Activated CD8-positive, alpha-beta T cell treated with anti-CD3 and anti-CD28 coated beads for 36 hours (primary cell): ENCODE measurements at regions not wholly inside any gene's neighbourhood (a gene's known extent, or its start where the extent isn't known, plus 50 kb on each side); places are given as distances from the start of the nearest gene placed in this dataset.

Experiments used
- ATAC-seq: fragments of 200-7000 bp; cut with Tn5 transposase; one replicate; pipeline ENCODE4 v1.10.0; 2021; ENCODE audit warnings: mild to moderate bottlenecking, moderate library complexity
- CTCF ChIA-PET: fragments of 350-600 bp; sonication (Branson Sonifier 250); formaldehyde crosslinking; loops from one replicate; lab custom pipeline; 2021; ENCODE audit warnings: antibody characterized with exemption; lab: Charles Lee
- POLR2A ChIA-PET: fragments of 350-600 bp; sonication (Branson Sonifier 250); formaldehyde crosslinking; loops from one replicate; lab custom pipeline; 2021; ENCODE audit warnings: antibody characterized with exemption; lab: Charles Lee
- DNase-seq: peaks from one replicate; pipeline ENCODE4 v3.0.0-alpha.2; 2020
- H3K27ac Mint-ChIP-seq: one replicate; pipeline ENCODE4 v1.8.0; 2021; ENCODE audit warnings: mild to moderate bottlenecking, mixed read lengths
- H3K27me3 Mint-ChIP-seq: one replicate; pipeline ENCODE4 v1.8.0; 2021; ENCODE audit warnings: mixed read lengths
- H3K36me3 Mint-ChIP-seq: one replicate; pipeline ENCODE4 v1.8.0; 2021; ENCODE audit warnings: low read depth, mixed read lengths
- H3K4me1 Mint-ChIP-seq: one replicate; pipeline ENCODE4 v1.8.0; 2021; ENCODE audit warnings: low read depth, mixed read lengths
- H3K4me3 Mint-ChIP-seq: one replicate; pipeline ENCODE4 v1.8.0; 2021; ENCODE audit warnings: mild to moderate bottlenecking, moderate library complexity, mixed read lengths
- H3K9me3 Mint-ChIP-seq: one replicate; pipeline ENCODE4 v1.8.0; 2021; ENCODE audit warnings: mixed read lengths
- intact Hi-C: fragments of 100-400 bp; cut with micrococcal nuclease; formaldehyde crosslinking; loops from one replicate; pipeline ENCODE4 v1.10.0; 2022
- TF ChIP-seq, protein P1 (sequence below): fragments of 200-600 bp; IDR thresholded peaks from one replicate; pipeline ENCODE4 v1.8.0; 2022; ENCODE audit warnings: antibody characterized with exemption, mild to moderate bottlenecking

- DNase-seq = no peak
- no peak for ATAC-seq
- no peaks in the 10 kb centered on the region for H3K36me3 Mint-ChIP-seq
- H3K27ac Mint-ChIP-seq = no peak overlapping the region
- H3K9me3 Mint-ChIP-seq = peaks cover 15% of the 10 kb centered on the region
- peaks cover 5% of the 10 kb centered on the region for H3K27me3 Mint-ChIP-seq
- ChIA-PET CTCF (no interaction called here), POLR2A (interaction anchor here (0.7 kb wide), 1 partner anchor 12 kb away, joined by 3 read pairs; no protein-coding TSS in a partner anchor)
- intact Hi-C loops = no loop called here
- H3K4me3 Mint-ChIP-seq = no peak overlapping the region
- TF ChIP-seq, protein P1, sequence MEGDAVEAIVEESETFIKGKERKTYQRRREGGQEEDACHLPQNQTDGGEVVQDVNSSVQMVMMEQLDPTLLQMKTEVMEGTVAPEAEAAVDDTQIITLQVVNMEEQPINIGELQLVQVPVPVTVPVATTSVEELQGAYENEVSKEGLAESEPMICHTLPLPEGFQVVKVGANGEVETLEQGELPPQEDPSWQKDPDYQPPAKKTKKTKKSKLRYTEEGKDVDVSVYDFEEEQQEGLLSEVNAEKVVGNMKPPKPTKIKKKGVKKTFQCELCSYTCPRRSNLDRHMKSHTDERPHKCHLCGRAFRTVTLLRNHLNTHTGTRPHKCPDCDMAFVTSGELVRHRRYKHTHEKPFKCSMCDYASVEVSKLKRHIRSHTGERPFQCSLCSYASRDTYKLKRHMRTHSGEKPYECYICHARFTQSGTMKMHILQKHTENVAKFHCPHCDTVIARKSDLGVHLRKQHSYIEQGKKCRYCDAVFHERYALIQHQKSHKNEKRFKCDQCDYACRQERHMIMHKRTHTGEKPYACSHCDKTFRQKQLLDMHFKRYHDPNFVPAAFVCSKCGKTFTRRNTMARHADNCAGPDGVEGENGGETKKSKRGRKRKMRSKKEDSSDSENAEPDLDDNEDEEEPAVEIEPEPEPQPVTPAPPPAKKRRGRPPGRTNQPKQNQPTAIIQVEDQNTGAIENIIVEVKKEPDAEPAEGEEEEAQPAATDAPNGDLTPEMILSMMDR = no peak
- no peaks in the 10 kb centered on the region for H3K4me1 Mint-ChIP-seq
Observed at GRCh38 chr1:4210043-4210442, 310.0 kb upstream of the C1orf174 start.

DNA sequence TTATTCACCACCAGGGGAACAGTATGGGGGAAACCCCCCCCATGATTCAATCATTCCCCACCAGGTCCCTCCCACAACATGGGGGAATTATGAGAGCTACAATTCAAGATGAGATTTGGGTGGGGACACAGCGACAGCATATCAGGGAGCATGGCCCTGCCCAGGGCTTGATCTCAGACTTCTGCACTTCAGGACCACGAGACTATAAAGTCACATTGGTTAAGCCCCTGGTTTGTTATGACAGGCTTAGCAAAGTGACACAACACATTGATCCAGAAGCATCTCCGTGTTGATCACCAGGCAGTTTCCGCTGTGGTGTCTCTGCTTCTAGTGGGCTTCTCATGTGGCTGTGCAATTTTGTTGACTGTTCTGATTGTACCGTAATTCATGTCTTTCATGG lies 312.7 kb upstream of the C1orf174 start:
- Mint-ChIP-seq H3K36me3 (no peaks in the 10 kb centered on the region), H3K4me1 (no peaks in the 10 kb centered on the region), H3K4me3 (no peak overlapping the region), H3K27me3 (peaks cover 5% of the 10 kb centered on the region), H3K27ac (no peak overlapping the region), H3K9me3 (peaks cover 3% of the 10 kb centered on the region)
- TF ChIP-seq, protein P1 = no peak
- no peak for ATAC-seq
- DNase-seq = peak; percentile 6
- POLR2A ChIA-PET = no interaction called here
- intact Hi-C loops = no loop called here
- CTCF ChIA-PET = no interaction called here

DNA sequence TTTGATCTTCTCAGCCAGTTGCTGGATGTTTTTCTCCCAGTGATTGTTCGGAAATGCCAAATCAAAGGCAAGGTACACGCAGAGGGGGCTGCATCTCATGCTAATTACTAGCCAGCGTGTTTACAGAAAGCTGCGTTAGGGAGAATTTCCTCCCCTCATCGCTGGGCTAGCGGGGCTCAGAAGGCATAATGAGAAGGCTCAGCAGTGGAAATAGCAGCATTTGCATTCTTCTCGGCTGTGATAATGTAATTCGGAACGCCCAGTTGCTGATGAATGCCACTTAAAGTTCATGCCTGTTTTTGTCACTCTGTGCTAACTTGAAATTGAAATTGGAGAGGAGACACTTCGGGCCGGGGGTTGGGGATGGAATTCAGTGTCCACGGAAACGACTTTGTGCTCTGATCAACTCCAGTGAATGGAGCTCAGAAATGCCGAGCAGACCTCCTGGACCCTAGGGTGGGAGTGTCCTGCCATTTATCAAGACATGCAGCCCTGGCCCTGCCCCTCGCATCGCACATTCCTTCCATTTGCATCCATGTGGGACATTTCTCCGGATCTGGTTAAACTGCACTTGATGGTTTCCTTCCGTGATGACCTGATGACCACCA lies 313.4 kb upstream of the C1orf174 start:
- Mint-ChIP-seq H3K4me3 (no peak overlapping the region), H3K4me1 (no peaks in the 10 kb centered on the region), H3K36me3 (no peaks in the 10 kb centered on the region), H3K9me3 (peaks cover 3% of the 10 kb centered on the region), H3K27ac (no peak overlapping the region), H3K27me3 (peaks cover 5% of the 10 kb centered on the region)
- intact Hi-C loops = no loop called here
- DNase-seq (no peak), ATAC-seq (no peak)
- ChIA-PET POLR2A (no interaction called here), CTCF (no interaction called here)
- TF ChIP-seq, protein P1 = no peak

DNA sequence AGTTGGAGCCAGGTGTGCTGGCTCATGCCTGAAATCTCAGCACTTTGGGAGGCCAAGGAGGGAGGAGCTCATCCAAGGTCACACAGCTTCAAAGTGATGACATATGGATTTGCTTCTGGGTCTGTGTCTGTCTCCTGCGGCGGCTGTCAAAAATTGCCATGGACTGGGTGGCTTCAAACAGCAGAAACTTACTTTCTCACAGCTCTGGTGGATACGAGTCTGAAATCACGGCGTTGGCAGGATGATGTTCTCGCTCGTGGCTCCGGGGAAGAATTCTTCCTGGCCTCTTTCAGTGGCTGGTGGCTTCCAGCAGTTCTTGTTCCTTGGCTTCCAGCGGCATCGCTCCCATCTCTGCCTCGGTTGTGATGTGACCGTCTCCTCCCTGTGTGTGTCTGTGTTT lies 314.8 kb upstream of the C1orf174 start:
- intact Hi-C loops = no loop called here
- Mint-ChIP-seq H3K4me3 (no peak overlapping the region), H3K27ac (no peak overlapping the region), H3K4me1 (no peaks in the 10 kb centered on the region), H3K9me3 (peaks cover 3% of the 10 kb centered on the region), H3K36me3 (no peaks in the 10 kb centered on the region), H3K27me3 (peaks cover 1% of the 10 kb centered on the region)
- ChIA-PET CTCF (no interaction called here), POLR2A (no interaction called here)
- no peak for DNase-seq
- TF ChIP-seq, protein P1 = no peak
- ATAC-seq = no peak

GRCh38 chr1:4215391-4215790 lies 315.3 kb upstream of the C1orf174 start:
- POLR2A ChIA-PET = no interaction called here
- Mint-ChIP-seq H3K9me3 (peaks cover 3% of the 10 kb centered on the region), H3K27me3 (peaks cover 1% of the 10 kb centered on the region), H3K36me3 (no peaks in the 10 kb centered on the region), H3K4me3 (no peak overlapping the region), H3K4me1 (no peaks in the 10 kb centered on the region), H3K27ac (no peak overlapping the region)
- DNase-seq (no peak), ATAC-seq (no peak)
- intact Hi-C loops = no loop called here
- TF ChIP-seq, protein P1 = no peak
- CTCF ChIA-PET = no interaction called here
